ENCODE measurements at regions not wholly inside any gene's neighbourhood (a gene's known extent, or its start where the extent isn't known, plus 50 kb on each side); places are given as distances from the start of the nearest gene placed in this dataset.

- TF ChIP-seq CHD2 (IDR thresholded peaks at IDR 0.05; ENCODE audit: low read length, partially characterized antibody) = no peak
- no peak for TF ChIP-seq FOXS1 (CRISPR knock-in tag; IDR thresholded peaks at IDR 0.05)
These were observed 280.6 kb upstream of the PARD3B start (continued) for GRCh38 chr2:204264621-204265140.

- no peak for FAIRE-seq
- no peak for TF ChIP-seq EHMT2 (IDR thresholded peaks at IDR 0.05; ENCODE audit: low read depth)
- Histone ChIP-seq H3K4me3 (no peak overlapping the region), H3K27ac (no peak overlapping the region), H3K9me3 (no peaks in the 10 kb centered on the region), H3K4me1 (no peaks in the 10 kb centered on the region), H3K4me2 (no peak overlapping the region)
- ChIA-PET CTCF (no interaction called here), POLR2A (no interaction called here)
- no peak for ATAC-seq
- no peak for DNase-seq (ENCODE audit: low read depth in 1 of 2, low spot score in 1 of 2)
- WGBS (ENCODE audit: missing lambda C conversion rate) = 66% methylated on average over 7 of the region's 7 CpGs
These were observed 279.5 kb upstream of the PARD3B start for GRCh38 chr2:204265681-204266181.

DNA sequence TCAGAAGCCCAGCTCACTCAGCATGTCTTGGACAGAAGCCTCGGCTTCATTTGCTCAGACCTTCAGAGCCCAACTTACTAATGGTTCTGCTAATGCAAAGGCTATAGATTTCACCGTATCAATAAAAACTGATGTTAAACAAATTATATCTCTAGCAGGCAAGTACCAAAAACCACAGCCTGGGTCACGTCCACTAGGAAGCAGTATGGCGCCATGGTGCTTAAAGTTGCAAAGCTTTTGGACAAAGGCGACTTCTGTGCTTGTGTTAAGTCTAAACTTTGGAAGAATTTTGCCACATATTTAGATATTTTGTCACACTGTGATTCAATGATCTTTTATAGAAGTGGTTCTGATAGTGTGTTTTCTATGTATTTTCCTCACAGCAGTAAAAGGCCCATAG lies 276.8 kb upstream of the PARD3B start:
- FAIRE-seq (no peak), ATAC-seq (no peak), DNase-seq (ENCODE audit: low read depth in 1 of 2, low spot score in 1 of 2) (no peak)
- TF ChIP-seq BHLHE40 (IDR thresholded peaks at IDR 0.05; ENCODE audit: low read depth, low read length) = no peak
- TF ChIP-seq RAD21 (conservative IDR thresholded peaks at IDR 0.05 in 1 of 2, IDR thresholded peaks at IDR 0.05 in 1 of 2) = peak in 1 of 2 experiments; percentile 39; a peak in 2 of 5 replicates
- no peak for TF ChIP-seq POLR2A (IDR thresholded peaks at IDR 0.05; ENCODE audit: low read length)
- Histone ChIP-seq H3K9me3 (no peaks in the 10 kb centered on the region), H3K4me3 (no peak overlapping the region), H3K4me1 (no peaks in the 10 kb centered on the region), H3K4me2 (no peak overlapping the region), H3K27ac (no peak overlapping the region)
- CTCF ChIA-PET = interaction anchor here (0.6 to 2.0 kb wide), 5 partner anchors 8 to 1658 kb away, joined by 3 to 8 read pairs (median 3); no protein-coding TSS in a partner anchor
- 50% methylated on average over 5 of the region's 5 CpGs for WGBS (ENCODE audit: missing lambda C conversion rate)
- POLR2A ChIA-PET = no interaction called here

DNA sequence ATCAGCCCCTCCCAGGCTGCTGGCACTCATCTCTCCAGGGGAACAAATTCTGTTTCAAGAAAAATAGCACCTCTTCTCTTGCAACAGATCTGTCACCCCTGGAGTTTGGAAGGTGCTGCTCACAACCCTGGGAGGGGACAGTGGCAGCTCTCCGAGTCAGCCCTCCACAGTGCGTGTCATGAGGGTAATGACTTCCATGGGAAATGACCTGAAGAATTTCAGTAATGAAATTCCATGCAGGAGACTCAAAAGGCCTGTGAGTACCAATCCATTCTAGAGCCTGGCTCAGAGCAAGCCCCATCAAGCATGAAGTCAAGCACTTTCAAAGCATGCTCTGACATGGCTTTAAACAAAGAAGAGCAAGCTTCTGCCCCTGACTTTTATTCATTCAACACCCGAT lies 276.3 kb upstream of the PARD3B start:
- H3K4me2 ChIP-seq = no peak overlapping the region
- FAIRE-seq = no peak
- CTCF ChIA-PET = interaction anchor here (1.1 kb wide), 1 partner anchor 8 kb away, joined by 3 read pairs; no protein-coding TSS in a partner anchor

GRCh38 chr2:204272089-204272488 lies 273.2 kb upstream of the PARD3B start:
- ChIA-PET POLR2A (no interaction called here), CTCF (interaction anchor here (3.0 kb wide), 1 partner anchor 12 kb away, joined by 13 read pairs; no protein-coding TSS in a partner anchor)
- H3K9me3 ChIP-seq = no peaks in the 10 kb centered on the region
- WGBS (ENCODE audit: missing lambda C conversion rate) = 8% methylated on average over 3 of the region's 3 CpGs
- no peak overlapping the region for H3K4me2 ChIP-seq
- no peak for FAIRE-seq
- TF ChIP-seq RFX5 (IDR thresholded peaks at IDR 0.05) = no peak
- no peak for TF ChIP-seq MAZ (IDR thresholded peaks at IDR 0.05; ENCODE audit: borderline replicate concordance, low read depth, low read length)
- TF ChIP-seq POLR2AphosphoS2 (conservative IDR thresholded peaks at IDR 0.05; ENCODE audit: low read length) = no peak
- no peak for TF ChIP-seq JUN (IDR thresholded peaks at IDR 0.05)
- TF ChIP-seq EP300 (IDR thresholded peaks at IDR 0.05) = no peak
- TF ChIP-seq, protein P1, sequence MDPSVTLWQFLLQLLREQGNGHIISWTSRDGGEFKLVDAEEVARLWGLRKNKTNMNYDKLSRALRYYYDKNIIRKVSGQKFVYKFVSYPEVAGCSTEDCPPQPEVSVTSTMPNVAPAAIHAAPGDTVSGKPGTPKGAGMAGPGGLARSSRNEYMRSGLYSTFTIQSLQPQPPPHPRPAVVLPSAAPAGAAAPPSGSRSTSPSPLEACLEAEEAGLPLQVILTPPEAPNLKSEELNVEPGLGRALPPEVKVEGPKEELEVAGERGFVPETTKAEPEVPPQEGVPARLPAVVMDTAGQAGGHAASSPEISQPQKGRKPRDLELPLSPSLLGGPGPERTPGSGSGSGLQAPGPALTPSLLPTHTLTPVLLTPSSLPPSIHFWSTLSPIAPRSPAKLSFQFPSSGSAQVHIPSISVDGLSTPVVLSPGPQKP (IDR thresholded peaks at IDR 0.05; ENCODE audit: low read depth, low read length) = no peak
- no peak for TF ChIP-seq HMGXB4 (CRISPR knock-in tag; IDR thresholded peaks at IDR 0.05; ENCODE audit: borderline replicate concordance)
- no peak for TF ChIP-seq CHD4 (IDR thresholded peaks at IDR 0.05; ENCODE audit: borderline replicate concordance)
- TF ChIP-seq PBX3 (IDR thresholded peaks at IDR 0.05) = no peak
- TF ChIP-seq FOSL2 (IDR thresholded peaks at IDR 0.05) = no peak
- TF ChIP-seq FOSL2 (CRISPR knock-in tag; IDR thresholded peaks at IDR 0.05) = no peak
- TF ChIP-seq HDAC2 (IDR thresholded peaks at IDR 0.05) = no peak
- no peak for TF ChIP-seq RCOR1 (IDR thresholded peaks at IDR 0.05; ENCODE audit: low read depth, low read length)
- no peak for TF ChIP-seq FOSB (CRISPR knock-in tag; IDR thresholded peaks at IDR 0.05)
- TF ChIP-seq FOXS1 (CRISPR knock-in tag; IDR thresholded peaks at IDR 0.05) = no peak
- no peak for TF ChIP-seq EHMT2 (IDR thresholded peaks at IDR 0.05; ENCODE audit: low read depth)
- TF ChIP-seq CBX2 (IDR thresholded peaks at IDR 0.05; ENCODE audit: borderline replicate concordance, low read depth) = no peak
- TF ChIP-seq CEBPB (IDR thresholded peaks at IDR 0.05) = no peak
- TF ChIP-seq SREBF2 (IDR thresholded peaks at IDR 0.05) = no peak
- TF ChIP-seq KDM1A (IDR thresholded peaks at IDR 0.05; ENCODE audit: low read depth) = no peak
- no peak for TF ChIP-seq HOXB13 (CRISPR knock-in tag; IDR thresholded peaks at IDR 0.05; ENCODE audit: low read depth)
- DNase-seq (ENCODE audit: low read depth in 1 of 2, low spot score in 1 of 2) = no peak
- H3K4me3 ChIP-seq = no peak overlapping the region
- H3K4me1 ChIP-seq = no peaks in the 10 kb centered on the region
- no peak overlapping the region for H3K27ac ChIP-seq
- ATAC-seq = no peak

More for the DNA sequence above, 276.3 kb upstream of the PARD3B start:
- POLR2A ChIA-PET = no interaction called here
- no peak for DNase-seq (ENCODE audit: low read depth in 1 of 2, low spot score in 1 of 2)
- no peak overlapping the region for H3K4me3 ChIP-seq
- TF ChIP-seq NPAS2 (CRISPR knock-in tag; IDR thresholded peaks at IDR 0.05; ENCODE audit: borderline replicate concordance) (no peak), ESRRA (IDR thresholded peaks at IDR 0.05; ENCODE audit: borderline replicate concordance, low read length) (no peak), EHMT2 (IDR thresholded peaks at IDR 0.05; ENCODE audit: low read depth) (no peak), ZSCAN20 (CRISPR knock-in tag; IDR thresholded peaks at IDR 0.05) (no peak)
- H3K9me3 ChIP-seq = no peaks in the 10 kb centered on the region
- WGBS (ENCODE audit: missing lambda C conversion rate) = 36% methylated on average over 3 of the region's 3 CpGs
- H3K27ac ChIP-seq = no peak overlapping the region
- ATAC-seq = no peak
- no peaks in the 10 kb centered on the region for H3K4me1 ChIP-seq
